HG02571 (cell line): ENCODE measurements at regions not wholly inside any gene's neighbourhood (a gene's known extent, or its start where the extent isn't known, plus 50 kb on each side); places are given as distances from the start of the nearest gene placed in this dataset.
A peak's percentile ranks its signal among the peaks of the same experiment; 100 is the strongest.
"Not testable (repeated sequence)": the region's sequence is repeated elsewhere in the genome, so short reads cannot be mapped to it uniquely, and the experiment has no call there.

Source experiments
- ATAC-seq: cut with Tn5 transposase; IDR thresholded peaks from one replicate; pipeline ENCODE4 v1.9.1; 2021; ENCODE audit warnings: mild to moderate bottlenecking, moderate library complexity; ENCODE audit not compliant: unreplicated experiment

- peak; percentile 64 for ATAC-seq
Measured at GRCh38 chr11:129695571-129696308, 119.9 kb upstream of the TMEM45B start.

GRCh38 chr11:129696309-129696989 is 119.2 kb upstream of the TMEM45B start:
- no peak for ATAC-seq

GRCh38 chr11:129698212-129698611 is 117.4 kb upstream of the TMEM45B start:
- no peak for ATAC-seq

GRCh38 chr11:129699711-129700304 is 115.8 kb upstream of the TMEM45B start:
- ATAC-seq: no peak

- no peak for ATAC-seq
Measured at GRCh38 chr11:129700701-129701100, 114.9 kb upstream of the TMEM45B start.

GRCh38 chr11:129701706-129702105 is 113.9 kb upstream of the TMEM45B start:
- no peak for ATAC-seq

- no peak for ATAC-seq
Measured at GRCh38 chr11:129702410-129703398, 112.9 kb upstream of the TMEM45B start.

- no peak for ATAC-seq
Measured at GRCh38 chr11:129703846-129704245, 111.8 kb upstream of the TMEM45B start.

- ATAC-seq: no peak
Measured at GRCh38 chr11:129704831-129705230, 110.8 kb upstream of the TMEM45B start.

- ATAC-seq: no peak
Measured at GRCh38 chr11:129705341-129705740, 110.3 kb upstream of the TMEM45B start.

- ATAC-seq: no peak
Measured at GRCh38 chr11:129705933-129706332, 109.7 kb upstream of the TMEM45B start.

GRCh38 chr11:129709801-129710398 is 105.7 kb upstream of the TMEM45B start:
- ATAC-seq: no peak

- ATAC-seq: no peak
Measured at GRCh38 chr11:129710423-129710822, 105.2 kb upstream of the TMEM45B start.

- no peak for ATAC-seq
Measured at GRCh38 chr11:129711760-129712159, 103.9 kb upstream of the TMEM45B start.

- ATAC-seq: not testable (repeated sequence)
Measured at GRCh38 chr11:129712486-129713240, 103.0 kb upstream of the TMEM45B start.

GRCh38 chr11:129719037-129719436 is 96.6 kb upstream of the TMEM45B start:
- ATAC-seq: no peak

- ATAC-seq: no peak
Measured at GRCh38 chr11:129720156-129720555, 95.5 kb upstream of the TMEM45B start.

GRCh38 chr11:129720994-129721393 is 94.7 kb upstream of the TMEM45B start:
- no peak for ATAC-seq

GRCh38 chr11:129721685-129722084 is 94.0 kb upstream of the TMEM45B start:
- no peak for ATAC-seq

GRCh38 chr11:129722529-129722928 is 93.1 kb upstream of the TMEM45B start:
- no peak for ATAC-seq
